ENCODE measurements at regions not wholly inside any gene's neighbourhood (a gene's known extent, or its start where the extent isn't known, plus 50 kb on each side); places are given as distances from the start of the nearest gene placed in this dataset. TPM values are rescaled to one million over a fixed set of nuclear protein-coding genes. Genes with fewer than 3 reads are reported as not detected.
"Not testable (repeated sequence)": the region's sequence is repeated elsewhere in the genome, so short reads cannot be mapped to it uniquely, and the experiment has no call there.

DNA sequence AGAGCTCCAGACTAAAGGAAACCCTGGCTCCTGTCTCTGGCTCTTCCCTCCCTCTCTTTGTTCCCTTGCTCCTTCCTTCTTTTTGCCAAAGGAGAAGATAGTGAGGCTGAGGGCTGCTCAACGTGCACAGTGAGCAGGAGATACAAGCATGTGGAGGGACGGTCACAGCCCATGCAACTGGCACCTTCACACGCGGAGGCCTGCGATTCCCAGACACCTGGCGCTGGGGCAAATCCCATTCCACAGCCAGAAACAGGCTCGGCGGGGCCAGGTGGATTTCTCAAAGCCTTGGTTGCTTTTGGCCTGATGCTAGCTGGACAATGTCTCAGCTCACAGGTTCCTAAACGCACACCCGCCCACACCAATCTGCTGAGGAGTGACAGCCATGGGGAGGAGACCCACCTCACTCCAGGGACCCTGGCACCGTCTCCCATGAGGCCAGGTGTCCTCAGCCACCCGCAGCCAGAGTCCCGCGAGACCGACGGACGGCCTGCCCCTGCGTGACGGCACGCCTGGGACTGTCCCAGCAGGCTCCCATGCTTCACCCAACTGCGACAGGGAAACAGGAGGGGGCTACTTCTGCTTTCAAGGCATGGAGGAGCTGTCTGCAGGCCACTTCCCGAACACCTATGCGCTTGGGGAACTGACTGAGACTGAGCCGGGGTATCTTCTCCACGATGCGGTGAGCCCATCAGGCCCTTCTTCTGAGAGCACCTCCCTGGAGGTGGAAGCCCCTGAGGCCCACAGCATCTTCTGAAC is 56.2 kb upstream of the SPN start:
- H3K4me3 Mint-ChIP-seq, H3K27me3 Mint-ChIP-seq, ATAC-seq, DNase-seq, POLR2A ChIA-PET, H3K9me3 Mint-ChIP-seq, H3K36me3 Mint-ChIP-seq: not testable (repeated sequence)
- Mint-ChIP-seq H3K27ac (peak overlapping the region in 2 of 10 donors; percentile 21 to 37), H3K4me1 (peaks cover 13 to 51% (median 41%) of the 10 kb centered on the region in 4 donors)

DNA sequence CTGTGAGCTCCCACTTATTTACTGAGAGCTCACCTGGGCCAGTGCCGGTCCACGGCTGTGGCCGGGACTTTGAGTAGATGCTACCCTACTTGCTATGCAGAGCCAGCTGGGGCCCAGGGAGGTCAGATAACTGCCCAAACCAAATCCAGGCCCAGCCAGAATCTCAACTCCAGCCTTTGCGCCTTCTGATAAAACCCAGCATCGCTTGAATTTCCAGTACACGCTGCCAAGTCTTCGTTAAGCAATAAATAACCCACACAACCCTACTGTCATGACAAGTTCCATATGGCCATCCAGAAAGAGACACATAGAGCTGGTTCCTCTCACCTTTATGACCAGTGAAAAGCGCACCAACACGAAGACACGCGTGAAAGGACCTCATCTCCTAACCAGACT is 55.6 kb upstream of the SPN start:
- DNase-seq, H3K36me3 Mint-ChIP-seq, ATAC-seq, H3K9me3 Mint-ChIP-seq, H3K4me3 Mint-ChIP-seq, POLR2A ChIA-PET, H3K27me3 Mint-ChIP-seq: not testable (repeated sequence)
- H3K4me1 Mint-ChIP-seq: peaks cover 12 to 48% (median 38%) of the 10 kb centered on the region in 4 donors
- H3K27ac Mint-ChIP-seq: peak overlapping the region in 7 of 10 donors; percentile 1 to 94 (median 37)

DNA sequence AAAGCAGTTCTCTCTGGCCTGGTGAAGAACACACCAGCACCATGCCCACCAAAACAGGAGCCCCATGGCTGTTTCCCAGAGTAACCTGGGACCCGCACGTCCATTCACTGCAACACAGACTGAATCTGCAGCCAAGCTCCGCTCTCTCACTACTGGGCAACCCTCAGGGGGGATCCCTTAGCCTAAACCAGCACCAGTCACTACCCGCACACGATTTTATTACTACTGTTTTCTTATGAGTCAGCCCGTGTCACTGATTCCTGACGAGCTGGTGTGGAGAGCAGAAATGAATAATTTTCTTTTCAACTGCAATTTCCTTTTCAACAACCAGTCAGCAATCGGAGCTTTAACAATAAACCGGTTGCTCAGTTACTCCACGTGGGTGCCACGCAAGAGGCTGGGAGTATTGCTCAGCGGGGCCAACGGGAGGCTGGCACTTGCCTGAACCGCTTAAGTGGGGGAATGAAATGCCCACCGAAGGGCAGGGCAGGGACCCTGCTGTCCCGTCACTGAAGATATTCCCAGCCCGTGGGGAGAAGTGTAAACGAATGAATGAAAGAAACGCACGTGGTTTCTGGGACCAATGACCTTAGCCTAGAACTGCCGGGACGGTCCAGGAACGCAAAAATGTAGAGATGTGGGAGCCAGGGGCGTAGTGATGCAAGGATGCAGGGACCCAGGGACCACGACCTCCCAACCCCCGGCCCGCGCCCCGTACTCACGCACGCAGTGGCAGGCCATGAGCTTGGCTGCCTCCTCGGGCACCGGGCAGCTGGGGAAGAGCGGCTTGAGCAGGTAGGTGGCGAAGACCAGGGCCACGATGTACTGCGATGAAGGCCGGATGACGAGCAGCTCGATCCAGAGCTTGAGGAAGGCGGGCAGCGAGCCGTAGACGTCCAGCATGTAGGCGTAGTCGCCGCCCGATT is 50.4 kb upstream of the SPN start:
- H3K9me3 Mint-ChIP-seq, H3K36me3 Mint-ChIP-seq, H3K27me3 Mint-ChIP-seq: not testable (repeated sequence)
- DNase-seq: peak in 5 of 10 donors; percentile 31 to 64 (median 55)
- H3K4me3 Mint-ChIP-seq: peak overlapping the region; percentile 85 to 98 (median 94)
- peaks cover 10 to 32% (median 25%) of the 10 kb centered on the region in 4 donors for H3K4me1 Mint-ChIP-seq
- POLR2A ChIA-PET: interaction anchor here (0.6 to 1.5 kb wide), 4 partner anchors 12 to 39 kb away, joined by 3 to 5 read pairs (median 4); no protein-coding TSS in a partner anchor
- peak overlapping the region; percentile 82 to 95 (median 92) for H3K27ac Mint-ChIP-seq
- peak; percentile 48 to 70 for ATAC-seq

Small RNA genes lying in the stretch of these regions (microRNA-seq; reads per million reads assigned to microRNA genes)
- not detected for gene MIR3680-2 (ENCODE audit: borderline microRNAs expressed)
